GM19238 (cell line): ENCODE measurements at regions not wholly inside any gene's neighbourhood (a gene's known extent, or its start where the extent isn't known, plus 50 kb on each side); places are given as distances from the start of the nearest gene placed in this dataset.

Source experiments
- DNase-seq: peaks from one replicate; pipeline ENCODE4 v3.0.0; 2011; ENCODE audit warnings: low spot score; ENCODE audit not compliant: insufficient read length

- DNase-seq = no peak
Observed at GRCh38 chr9:121550041-121550440, 50.4 kb upstream of the GGTA1 start.

GRCh38 chr9:121550569-121551512, 51.2 kb upstream of the GGTA1 start:
- DNase-seq = peak; percentile 65

GRCh38 chr9:121551985-121552753, 52.5 kb upstream of the GGTA1 start:
- no peak for DNase-seq

- DNase-seq = no peak
Observed at GRCh38 chr9:121556082-121556481, 56.4 kb upstream of the GGTA1 start.

GRCh38 chr9:121556580-121556979, 56.9 kb upstream of the GGTA1 start:
- DNase-seq = no peak

DNA sequence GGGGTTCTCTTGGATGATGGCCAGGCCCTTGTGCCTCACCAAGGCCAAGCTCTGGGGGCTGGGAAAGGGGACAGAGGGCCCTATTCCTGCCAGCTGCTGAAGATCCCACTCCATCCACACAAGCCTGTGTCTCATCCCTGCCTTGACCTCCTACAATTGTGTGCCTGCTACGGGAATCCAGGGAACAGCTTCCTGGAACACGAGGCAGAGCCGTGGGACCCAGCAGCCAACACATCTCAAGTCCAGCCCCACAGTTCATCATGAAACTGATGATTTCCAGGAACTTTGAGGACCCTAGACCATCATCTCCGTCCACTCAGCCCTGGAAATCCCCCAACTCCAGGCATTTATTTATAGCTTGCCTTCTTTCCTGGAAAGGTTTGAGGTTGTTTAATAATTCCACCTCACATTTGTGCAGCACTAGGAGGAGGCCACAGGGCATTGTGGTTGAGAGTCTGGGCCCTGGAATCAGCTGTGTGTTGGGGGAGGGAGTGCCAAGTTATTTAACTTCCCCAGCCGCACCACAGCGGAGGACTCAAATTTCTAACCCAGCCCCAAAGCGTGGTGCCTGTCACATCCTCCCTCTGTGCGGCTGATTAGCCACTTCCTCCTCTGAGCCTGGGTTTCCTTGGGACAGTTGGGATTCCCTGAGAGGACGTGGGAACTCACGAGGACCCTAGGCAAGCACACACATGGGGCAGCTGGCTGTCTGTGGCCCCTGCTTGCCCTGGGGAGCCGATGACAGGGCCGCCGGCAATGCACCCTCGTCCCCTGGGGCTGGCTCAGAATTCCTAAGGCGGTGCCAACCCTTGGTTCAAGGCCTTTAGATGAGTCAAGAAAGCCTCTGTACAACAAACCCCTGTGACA, 58.2 kb upstream of the GGTA1 start:
- DNase-seq = no peak

- no peak for DNase-seq
Observed at GRCh38 chr9:121558473-121558872, 58.8 kb upstream of the GGTA1 start.

DNA sequence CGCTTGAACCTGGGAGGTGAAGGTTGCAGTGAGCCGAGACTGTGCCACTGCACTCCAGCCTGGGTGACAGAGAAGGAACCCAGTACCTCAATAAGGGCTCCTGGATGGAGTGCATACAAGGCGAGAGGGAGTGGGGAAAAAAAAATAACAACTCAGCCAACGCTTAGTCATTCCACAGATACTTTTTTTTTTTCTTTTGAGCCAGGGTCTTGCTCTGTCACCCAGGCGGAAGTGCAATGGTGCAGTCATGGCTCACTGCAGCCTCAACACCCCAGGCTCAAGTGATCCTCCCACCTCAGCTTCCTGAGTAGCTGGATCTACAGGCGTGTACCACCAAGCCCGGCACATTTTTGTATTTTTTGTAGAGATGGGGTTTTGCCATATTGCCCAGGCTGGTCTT, 59.5 kb upstream of the GGTA1 start:
- no peak for DNase-seq

DNA sequence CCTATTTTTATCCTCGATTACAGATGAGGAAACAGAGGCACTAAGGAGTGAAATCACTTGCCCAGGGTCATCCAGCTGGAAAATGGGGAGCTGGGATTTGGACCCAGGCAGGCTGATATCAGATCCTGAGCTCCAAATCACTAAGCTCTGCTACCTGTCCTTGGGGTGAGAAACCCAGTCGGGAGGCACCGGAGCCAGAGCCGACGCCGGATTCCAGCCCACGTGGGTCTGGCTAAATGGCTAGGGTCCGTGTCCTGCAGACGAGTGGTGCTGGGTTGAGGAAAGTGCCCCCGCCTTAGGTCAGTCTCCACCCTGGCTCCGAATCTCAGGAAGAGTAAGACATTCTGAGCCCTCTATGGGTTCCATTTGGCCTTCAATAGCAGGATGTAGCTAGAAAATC, 61.3 kb upstream of the GGTA1 start:
- DNase-seq = no peak

GRCh38 chr9:121561385-121562222, 62.0 kb upstream of the GGTA1 start:
- no peak for DNase-seq

DNA sequence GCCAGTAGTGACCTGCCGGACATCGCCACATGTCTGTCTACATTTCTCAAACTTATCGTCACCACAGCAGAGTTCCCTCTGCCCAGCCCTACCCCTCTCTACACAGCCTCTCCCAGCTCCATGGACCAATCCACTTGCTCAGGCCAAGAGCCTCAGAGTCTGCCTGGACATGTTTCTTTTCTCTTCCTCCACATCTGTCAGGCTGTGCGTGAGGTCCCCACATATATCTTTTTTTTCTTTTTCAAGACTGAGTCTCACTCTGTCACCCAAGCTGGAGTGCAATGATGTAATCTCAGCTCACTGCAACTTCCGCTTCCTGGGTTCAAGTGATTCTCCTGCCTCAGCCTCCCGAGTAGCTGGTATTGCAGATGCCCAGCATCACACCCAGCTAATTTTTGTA, 62.7 kb upstream of the GGTA1 start:
- no peak for DNase-seq

DNA sequence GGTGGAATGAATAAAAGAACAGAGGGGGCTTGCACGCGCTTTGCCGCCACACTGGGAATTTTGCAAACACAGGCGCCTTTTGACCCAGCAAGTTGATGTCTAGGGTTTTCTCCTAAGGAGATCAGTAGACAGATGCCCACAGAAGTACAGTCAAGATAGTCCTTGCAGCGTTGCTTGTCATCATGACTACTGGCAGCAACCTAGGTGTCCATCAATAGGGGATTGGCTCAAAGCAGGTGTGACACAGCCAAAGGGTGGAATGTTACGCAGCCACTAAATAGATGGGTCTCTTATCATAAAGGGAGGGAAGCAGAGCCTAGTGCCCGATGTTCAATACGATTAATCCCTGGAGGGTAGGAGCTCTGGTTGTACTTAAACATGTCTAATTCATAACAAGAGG, 63.8 kb upstream of the GGTA1 start:
- DNase-seq = no peak

DNA sequence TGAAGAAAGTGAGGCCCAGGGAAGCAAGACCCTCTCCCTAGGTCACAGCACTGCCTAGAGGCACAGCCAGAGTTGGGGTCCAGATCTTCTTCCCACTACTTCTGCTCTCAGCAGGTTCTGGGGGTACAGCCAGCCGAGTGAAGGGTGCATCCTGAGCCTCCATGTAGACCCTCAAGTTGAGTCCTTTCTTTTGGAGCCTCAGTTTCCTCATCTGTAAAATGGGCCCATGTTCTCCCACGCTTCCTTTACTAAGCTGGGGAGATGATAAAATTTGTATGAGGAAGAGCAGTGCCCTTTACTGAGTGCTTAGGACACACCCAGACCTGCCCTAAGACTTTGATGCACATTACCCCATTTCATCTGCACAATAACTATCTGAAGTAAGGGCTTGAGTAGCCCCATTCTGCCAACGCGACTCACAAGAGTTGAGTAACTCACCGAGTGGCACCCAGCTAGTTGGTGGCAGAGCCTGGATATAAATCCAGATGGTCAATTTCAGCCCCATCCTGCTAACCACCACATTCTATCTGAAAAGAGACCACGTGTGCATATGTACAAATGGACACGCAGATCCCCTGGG, 64.3 kb upstream of the GGTA1 start:
- no peak for DNase-seq

DNA sequence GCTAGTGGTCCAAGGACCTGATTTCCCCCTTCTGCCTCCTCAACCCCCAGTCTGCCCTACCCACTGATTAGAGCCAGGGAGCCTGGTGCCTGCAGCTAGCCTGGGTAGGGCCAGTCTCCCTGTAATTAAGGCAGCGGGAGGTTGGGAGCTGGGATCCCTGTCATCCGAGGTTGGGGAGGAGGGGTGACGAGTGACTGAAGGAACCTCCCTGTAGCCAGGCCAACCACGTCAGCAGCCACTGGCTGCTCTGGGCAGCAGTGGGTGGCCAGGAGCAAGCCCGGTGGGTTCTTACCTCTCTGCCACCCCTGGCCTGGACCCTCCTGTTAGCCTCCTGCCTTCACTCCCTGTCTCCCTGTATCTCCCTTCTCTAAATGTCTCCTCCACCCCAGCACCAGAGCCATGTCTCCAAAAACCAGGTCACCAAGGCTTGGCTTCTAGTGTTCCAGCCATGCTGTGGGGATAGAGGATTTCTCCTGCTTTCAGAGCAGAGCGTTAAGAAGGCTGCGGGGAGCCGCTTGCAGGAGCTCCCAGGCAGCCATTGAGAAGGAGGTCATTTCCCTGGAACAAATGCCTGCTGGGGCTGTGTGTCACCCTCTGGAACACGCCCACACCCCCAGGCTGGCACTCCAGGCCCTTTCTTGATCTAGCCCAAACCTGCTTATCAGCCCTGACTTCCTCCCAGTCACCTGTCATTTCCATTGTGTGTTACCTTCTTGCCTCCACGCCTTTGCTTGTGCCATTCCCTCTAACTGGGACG, 65.0 kb upstream of the GGTA1 start:
- no peak for DNase-seq

DNA sequence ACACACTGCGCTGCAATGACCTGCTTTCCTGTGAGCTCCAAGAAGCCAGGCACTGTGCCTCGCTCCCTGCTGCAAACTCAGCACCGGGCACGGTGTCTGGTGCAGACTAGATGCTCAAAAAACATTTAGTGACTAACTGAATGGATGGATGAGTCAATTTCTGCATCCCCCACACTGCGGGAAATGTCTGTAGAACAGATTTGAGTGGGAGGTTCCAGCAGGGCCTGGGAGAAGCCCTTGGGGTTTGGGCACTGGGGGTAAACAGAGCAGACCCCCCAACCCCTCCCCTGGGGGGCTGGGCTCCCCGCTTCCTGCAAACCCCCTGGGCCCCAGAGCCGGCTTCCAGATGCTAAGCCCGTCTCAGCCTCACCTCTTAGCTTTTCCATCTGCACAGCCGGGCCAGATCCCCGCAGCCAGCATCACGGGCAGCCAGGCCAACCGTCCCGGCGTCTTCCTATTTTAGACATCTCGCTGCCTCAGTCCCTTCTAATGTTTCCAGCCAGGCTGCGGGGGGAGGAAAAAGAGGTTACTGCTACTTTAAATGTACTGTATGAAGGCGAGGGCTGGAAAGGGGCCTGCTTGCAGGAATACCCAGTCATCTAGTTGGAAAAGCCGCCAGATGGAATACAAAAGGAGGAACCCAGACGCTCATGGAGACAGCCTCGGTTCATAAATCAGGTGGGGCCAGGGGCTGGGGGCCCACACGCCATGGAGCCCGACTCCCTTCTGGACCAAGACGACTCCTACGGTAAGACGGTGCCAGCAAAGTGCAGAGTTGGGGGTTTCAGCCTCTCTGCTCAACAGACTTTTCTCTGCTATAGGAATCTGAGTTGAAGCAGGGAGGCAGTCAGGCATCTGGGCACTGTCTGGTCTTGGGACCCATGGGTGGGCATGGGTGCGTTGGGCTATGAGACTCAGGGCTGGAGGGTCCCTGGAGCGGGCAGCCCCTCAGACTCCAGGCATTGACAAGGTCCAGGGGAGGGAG, 67.1 kb upstream of the GGTA1 start:
- DNase-seq = no peak

DNA sequence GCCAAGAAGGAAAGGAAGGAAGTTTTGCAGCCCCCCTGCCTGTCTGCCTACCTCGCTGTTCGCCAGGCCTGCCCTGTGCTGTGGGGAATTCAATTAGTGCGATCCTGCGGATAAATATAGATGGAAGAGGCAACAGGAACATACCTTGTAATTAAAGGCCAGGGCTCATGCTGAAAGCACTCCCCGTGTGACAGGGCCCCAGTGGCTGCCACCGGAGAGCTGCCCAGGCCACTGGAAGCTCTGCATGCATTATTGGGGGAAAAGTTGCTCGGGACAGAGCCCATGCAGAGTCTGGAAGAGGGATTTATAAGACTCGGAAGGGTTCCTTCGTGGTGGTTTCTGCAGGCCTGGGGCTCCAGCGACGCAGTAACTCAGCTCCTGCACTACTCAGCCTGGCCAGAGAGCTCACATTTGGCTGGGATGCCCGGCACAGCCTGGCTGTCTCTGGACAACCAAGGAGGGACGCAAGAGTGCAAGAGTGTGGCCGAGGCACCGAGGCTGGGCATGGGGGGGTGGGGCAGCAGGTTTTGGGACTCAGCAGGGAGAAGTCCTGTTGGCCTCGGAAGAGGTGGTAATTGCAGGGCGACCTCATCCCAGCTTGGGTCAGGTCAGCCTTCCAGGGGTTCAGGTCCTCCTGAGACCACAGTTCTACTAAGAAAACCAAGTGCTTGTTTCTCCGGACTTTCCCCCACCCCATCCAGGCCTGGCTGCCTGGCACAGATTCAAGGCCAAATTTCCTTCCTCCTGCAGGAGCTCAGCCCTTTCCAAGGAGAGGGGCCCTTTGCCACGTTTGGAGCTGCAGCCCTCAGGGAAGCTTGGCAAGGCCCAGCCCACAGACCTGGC, 68.1 kb upstream of the GGTA1 start:
- no peak for DNase-seq
